ENCODE measurements at regions not wholly inside any gene's neighbourhood (a gene's known extent, or its start where the extent isn't known, plus 50 kb on each side); places are given as distances from the start of the nearest gene placed in this dataset.

DNA sequence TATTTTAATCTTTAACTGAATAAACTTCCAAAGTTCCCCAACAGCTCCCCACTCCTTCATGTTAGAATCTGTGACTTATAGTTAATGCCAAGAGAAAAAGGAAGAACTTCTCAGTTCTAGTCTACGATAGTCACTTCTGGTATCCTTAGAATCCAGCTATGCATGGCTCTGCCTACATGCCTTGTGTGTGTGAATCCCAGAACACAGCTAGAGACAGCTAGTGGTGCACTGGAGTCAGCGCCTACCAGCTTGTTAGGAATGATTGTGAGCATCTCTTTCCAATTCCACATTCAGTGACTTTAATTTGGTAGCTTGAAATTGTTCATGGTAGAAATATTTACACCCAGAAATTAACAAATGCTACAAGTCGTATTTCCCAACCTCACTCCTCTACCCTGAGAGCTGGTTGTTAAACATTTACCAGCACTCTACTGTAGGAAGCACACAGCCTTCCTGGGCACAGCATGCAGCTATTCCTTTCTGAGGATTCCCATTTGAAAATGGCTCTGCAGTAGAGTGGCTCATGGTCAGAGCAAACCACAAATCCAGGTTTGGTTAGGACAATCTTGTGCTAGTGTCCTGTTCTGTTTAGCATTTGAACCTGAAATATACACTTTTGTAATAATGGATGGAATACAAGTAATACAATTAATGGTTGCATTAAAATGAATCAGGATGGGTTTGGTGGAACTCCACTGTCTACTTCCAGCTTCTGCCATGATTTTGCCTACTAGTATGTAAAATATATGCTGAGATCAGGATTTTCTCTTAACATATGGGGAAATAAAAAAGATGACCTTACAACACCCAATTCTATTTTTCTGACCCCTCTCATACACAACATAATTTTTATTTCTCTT, 371.0 kb upstream of the GBE1 start:
- H3K4me1 ChIP-seq, result no peaks in the 10 kb centered on the region
- H3K36me3 ChIP-seq, result no peaks in the 10 kb centered on the region
- H3K27ac ChIP-seq, result no peak overlapping the region
- H3K9me3 ChIP-seq, result no peaks in the 10 kb centered on the region
- no peak overlapping the region for H3K4me3 ChIP-seq
- H3K27me3 ChIP-seq, result no peaks in the 10 kb centered on the region
- no peak for DNase-seq
- ATAC-seq, result peak; percentile 92
- intact Hi-C loops (cut with DNase I), result no loop called here
- TF ChIP-seq, protein P1, sequence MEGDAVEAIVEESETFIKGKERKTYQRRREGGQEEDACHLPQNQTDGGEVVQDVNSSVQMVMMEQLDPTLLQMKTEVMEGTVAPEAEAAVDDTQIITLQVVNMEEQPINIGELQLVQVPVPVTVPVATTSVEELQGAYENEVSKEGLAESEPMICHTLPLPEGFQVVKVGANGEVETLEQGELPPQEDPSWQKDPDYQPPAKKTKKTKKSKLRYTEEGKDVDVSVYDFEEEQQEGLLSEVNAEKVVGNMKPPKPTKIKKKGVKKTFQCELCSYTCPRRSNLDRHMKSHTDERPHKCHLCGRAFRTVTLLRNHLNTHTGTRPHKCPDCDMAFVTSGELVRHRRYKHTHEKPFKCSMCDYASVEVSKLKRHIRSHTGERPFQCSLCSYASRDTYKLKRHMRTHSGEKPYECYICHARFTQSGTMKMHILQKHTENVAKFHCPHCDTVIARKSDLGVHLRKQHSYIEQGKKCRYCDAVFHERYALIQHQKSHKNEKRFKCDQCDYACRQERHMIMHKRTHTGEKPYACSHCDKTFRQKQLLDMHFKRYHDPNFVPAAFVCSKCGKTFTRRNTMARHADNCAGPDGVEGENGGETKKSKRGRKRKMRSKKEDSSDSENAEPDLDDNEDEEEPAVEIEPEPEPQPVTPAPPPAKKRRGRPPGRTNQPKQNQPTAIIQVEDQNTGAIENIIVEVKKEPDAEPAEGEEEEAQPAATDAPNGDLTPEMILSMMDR (IDR thresholded peaks at IDR 0.05), result no peak

DNA sequence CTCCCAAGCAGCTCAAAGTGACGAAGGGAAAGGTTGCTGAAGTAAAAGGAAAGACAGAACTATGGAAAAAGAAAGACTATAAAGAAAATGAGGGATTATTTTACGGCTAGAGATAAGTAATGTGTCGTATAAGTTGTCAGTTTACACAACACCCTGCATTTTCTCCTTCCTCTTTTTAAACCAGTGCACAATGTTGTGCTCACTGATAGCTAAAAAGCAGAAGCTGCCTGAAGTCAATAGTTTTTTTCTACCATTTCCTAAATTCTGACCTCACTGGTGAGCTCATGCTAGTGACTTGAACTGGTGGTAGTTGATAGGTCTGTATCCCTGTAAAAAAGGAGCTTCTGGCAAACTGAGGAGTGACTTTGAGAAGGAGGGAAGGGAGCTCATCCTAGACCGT, 368.6 kb upstream of the GBE1 start:
- ATAC-seq (peak; percentile 50), DNase-seq (no peak)
- TF ChIP-seq, protein P1 (IDR thresholded peaks at IDR 0.05), result no peak
- Histone ChIP-seq H3K4me1 (no peaks in the 10 kb centered on the region), H3K4me3 (no peak overlapping the region), H3K36me3 (no peaks in the 10 kb centered on the region), H3K27ac (peak overlapping the region in 1 of 2 donors; percentile 66), H3K27me3 (no peaks in the 10 kb centered on the region), H3K9me3 (no peaks in the 10 kb centered on the region)
- intact Hi-C loops (cut with DNase I), result no loop called here

DNA sequence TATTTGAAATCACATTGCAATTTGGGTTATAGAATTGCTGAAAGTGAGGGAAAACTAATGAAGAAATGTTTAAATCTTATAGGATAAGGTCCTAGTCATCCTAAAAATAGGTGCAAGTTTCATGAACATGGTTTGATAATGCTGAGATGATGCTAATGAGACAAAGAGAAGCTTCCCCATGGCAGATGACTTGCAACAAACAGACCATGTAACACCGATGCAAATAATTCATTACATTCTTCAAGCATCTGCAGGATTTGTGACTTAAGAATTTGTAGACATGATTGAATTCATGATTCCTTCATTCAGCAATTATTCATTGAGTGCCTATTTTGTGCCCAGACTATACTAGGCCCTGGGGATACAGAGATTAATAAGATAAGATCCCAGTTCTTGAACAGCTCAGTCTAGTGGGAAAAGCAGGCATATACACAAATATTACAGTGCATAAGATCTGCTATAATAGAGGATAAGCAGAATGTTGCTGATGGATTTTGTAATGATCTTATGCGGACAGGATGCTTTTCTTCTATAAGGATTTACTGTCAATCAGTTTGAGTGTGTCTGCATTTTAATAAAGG, 367.9 kb upstream of the GBE1 start:
- no peaks in the 10 kb centered on the region for H3K27me3 ChIP-seq
- H3K4me3 ChIP-seq, result no peak overlapping the region
- ATAC-seq, result no peak
- no peaks in the 10 kb centered on the region for H3K4me1 ChIP-seq
- intact Hi-C loops (cut with DNase I), result no loop called here
- TF ChIP-seq, protein P1 (IDR thresholded peaks at IDR 0.05), result no peak
- DNase-seq, result no peak
- no peaks in the 10 kb centered on the region for H3K36me3 ChIP-seq
- no peaks in the 10 kb centered on the region for H3K9me3 ChIP-seq
- H3K27ac ChIP-seq, result no peak overlapping the region

DNA sequence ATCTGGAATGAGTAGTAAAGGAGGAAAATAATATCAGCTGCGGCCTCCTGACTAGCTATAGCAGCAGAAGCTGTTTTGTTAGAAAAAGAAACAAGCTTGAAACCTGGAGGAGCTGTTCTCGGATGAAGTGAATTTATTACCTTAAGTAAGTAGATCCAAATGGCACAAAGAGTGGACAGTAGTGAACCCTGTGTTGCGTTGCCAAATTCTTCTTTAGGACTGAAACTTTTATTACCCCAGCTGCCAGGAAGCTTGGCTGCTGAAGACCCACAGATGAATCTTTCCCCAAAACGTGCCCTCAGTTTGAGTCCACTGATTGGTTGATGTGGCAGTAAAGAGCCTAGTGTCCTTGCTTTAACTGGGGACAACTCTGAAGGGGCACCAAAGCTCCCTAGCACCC, 366.8 kb upstream of the GBE1 start:
- intact Hi-C loops (cut with DNase I), result no loop called here
- no peak for DNase-seq

More for the DNA sequence above, 366.8 kb upstream of the GBE1 start:
- ATAC-seq, result no peak
- no peak overlapping the region for H3K4me3 ChIP-seq
- TF ChIP-seq, protein P1 (IDR thresholded peaks at IDR 0.05), result no peak
- no peaks in the 10 kb centered on the region for H3K4me1 ChIP-seq
- no peaks in the 10 kb centered on the region for H3K9me3 ChIP-seq
- H3K27me3 ChIP-seq, result no peaks in the 10 kb centered on the region
- H3K27ac ChIP-seq, result no peak overlapping the region
- H3K36me3 ChIP-seq, result no peaks in the 10 kb centered on the region

All from left lung (tissue), 4 donors.